Keratinocyte (primary cell): ENCODE measurements at regions not wholly inside any gene's neighbourhood (a gene's known extent, or its start where the extent isn't known, plus 50 kb on each side); places are given as distances from the start of the nearest gene placed in this dataset.

ENCODE experiments used
- DNase-seq: peaks from one replicate; pipeline ENCODE4 v3.0.0-alpha.2; 2011; ENCODE audit warnings: low read depth, missing footprints, low spot score
- FAIRE-seq: peaks from 2 replicates; lab custom pipeline; 2011; peaks lifted over from hg19 to GRCh38; lab: Jason Lieb, UNC
- H2AFZ ChIP-seq: 2 replicates; pipeline ENCODE4 v1.6.0; 2012; ENCODE audit warnings: low read length, control low read depth, inconsistent platforms; ENCODE audit not compliant: control insufficient read depth
- H3K27ac ChIP-seq: 2 replicates; pipeline ENCODE4 v1.5.1; 2011; ENCODE audit warnings: low read length; ENCODE audit not compliant: control insufficient read depth, insufficient read depth
- H3K27me3 ChIP-seq: 3 replicates; pipeline ENCODE4 v1.6.0; 2011; ENCODE audit warnings: low read length; ENCODE audit not compliant: control insufficient read depth, insufficient read depth; ENCODE audit errors: extremely low read depth
- H3K36me3 ChIP-seq, 2 experiments: 2 replicates in 1 of 2; 3 replicates in 1 of 2; pipeline ENCODE4 v1.5.1; 2011; ENCODE audit warnings: low read length in 2 of 2, mild to moderate bottlenecking in 1 of 2; ENCODE audit not compliant: control insufficient read depth in 2 of 2, insufficient read depth in 2 of 2; ENCODE audit errors: extremely low read depth in 1 of 2
- H3K4me1 ChIP-seq: 3 replicates; pipeline ENCODE4 v1.5.1; 2011; ENCODE audit warnings: low read length; ENCODE audit not compliant: control insufficient read depth, insufficient read depth; ENCODE audit errors: extremely low read depth
- H3K4me2 ChIP-seq: 3 replicates; pipeline ENCODE4 v1.6.0; 2011; ENCODE audit warnings: low read depth, low read length; ENCODE audit not compliant: control insufficient read depth, insufficient read depth; ENCODE audit errors: extremely low read depth
- H3K4me3 ChIP-seq, 3 experiments: fragments of 200-600 bp in 1 of 3; sonication (generic) in 1 of 3; 2 replicates in 2 of 3; 3 replicates in 1 of 3; pipeline ENCODE4 v1.5.1; 2011 to 2016; ENCODE audit warnings: low read length in 3 of 3, mild to moderate bottlenecking in 3 of 3, control low read depth in 2 of 3, inconsistent platforms in 1 of 3, low read depth in 1 of 3, mixed read lengths in 1 of 3, mixed run types in 1 of 3, moderate library complexity in 1 of 3; ENCODE audit not compliant: control insufficient read depth in 2 of 3, insufficient read depth in 2 of 3; ENCODE audit errors: extremely low read depth in 1 of 3
- H3K79me2 ChIP-seq: 2 replicates; pipeline ENCODE4 v1.6.0; 2012; ENCODE audit warnings: low read length; ENCODE audit not compliant: control insufficient read depth, insufficient read depth
- H3K9ac ChIP-seq: 3 replicates; pipeline ENCODE4 v1.6.0; 2011; ENCODE audit warnings: low read length; ENCODE audit not compliant: control insufficient read depth, insufficient read depth; ENCODE audit errors: extremely low read depth
- H3K9me1 ChIP-seq: 3 replicates; pipeline ENCODE4 v1.6.0; 2011; ENCODE audit warnings: low read length; ENCODE audit not compliant: control insufficient read depth, insufficient read depth; ENCODE audit errors: extremely low read depth
- H3K9me3 ChIP-seq: 2 replicates; pipeline ENCODE4 v1.5.1; 2012; ENCODE audit warnings: low read depth, low read length; ENCODE audit not compliant: control insufficient read depth
- H4K20me1 ChIP-seq: 3 replicates; pipeline ENCODE4 v1.6.0; 2011; ENCODE audit warnings: low read length; ENCODE audit not compliant: control insufficient read depth, insufficient read depth; ENCODE audit errors: extremely low read depth
- CTCF ChIP-seq, 3 experiments: IDR thresholded peaks in 1 of 3; conservative IDR thresholded peaks in 1 of 3; optimal IDR thresholded peaks in 1 of 3; 2 replicates in 2 of 3; 3 replicates in 1 of 3; pipeline versions ENCODE3 to v1.5.1; 2011; ENCODE audit warnings: low read length in 3 of 3, mild to moderate bottlenecking in 3 of 3, moderate library complexity in 2 of 3, control low read depth in 1 of 3, inconsistent platforms in 1 of 3; ENCODE audit not compliant: insufficient read depth in 2 of 3; ENCODE audit errors: extremely low read depth in 1 of 3
- EZH2 ChIP-seq: IDR thresholded peaks from one replicate; pipeline ENCODE4 v1.6.1; 2012; ENCODE audit warnings: inconsistent platforms, mild to moderate bottlenecking, low read length, moderate library complexity
- dilution Hi-C: fragments of 300-500 bp; cut with MboI; formaldehyde crosslinking; loops from one replicate; pipeline ENCODE4 v1.7.0; 2020; ENCODE audit warnings: low sequenced_read_pairs; ENCODE audit not compliant: extremely low pct_ligation_motif_present

DNA sequence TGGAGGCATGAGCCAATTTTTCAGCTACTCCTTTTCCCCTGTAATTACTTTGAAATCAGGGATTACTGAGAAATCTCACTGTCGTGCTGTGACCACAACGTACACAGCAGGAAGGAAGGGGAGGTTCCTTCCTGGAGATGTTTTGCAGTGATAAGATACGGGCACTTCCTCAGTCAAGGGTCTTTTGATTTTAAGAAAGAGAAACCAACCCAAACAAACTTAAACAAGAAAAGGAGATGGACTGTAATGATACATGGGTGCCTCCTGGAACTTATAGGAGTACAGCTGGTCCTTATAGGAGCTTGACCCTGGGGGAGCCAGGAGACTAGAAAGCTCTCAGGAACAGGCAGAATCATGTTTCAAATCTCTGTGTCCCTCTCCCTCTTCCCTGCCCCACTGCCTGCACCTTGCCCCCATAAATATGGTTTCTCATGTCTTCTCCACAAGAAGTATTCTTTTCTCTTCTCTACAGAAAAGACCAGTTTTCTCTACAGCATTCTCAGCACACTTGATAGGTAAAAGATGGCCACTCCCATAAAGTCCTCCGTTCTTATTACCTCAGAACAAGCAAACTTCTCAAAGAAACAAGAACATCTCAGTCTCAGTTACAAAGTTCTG, 281.1 kb upstream of the AMIGO2 start:
- Histone ChIP-seq H3K9me3 (no peaks in the 10 kb centered on the region), H3K27me3 (no peaks in the 10 kb centered on the region), H2AFZ (peak overlapping the region; percentile 80), H3K4me3 (peak overlapping the region in 2 of 3 experiments; percentile 11 to 25), H3K9ac (no peak overlapping the region), H3K4me1 (peaks cover 12% of the 10 kb centered on the region), H3K27ac (peak overlapping the region; percentile 8), H4K20me1 (no peaks in the 10 kb centered on the region), H3K9me1 (no peaks in the 10 kb centered on the region), H3K79me2 (no peaks in the 10 kb centered on the region), H3K36me3 (no peaks in the 10 kb centered on the region), H3K4me2 (peak overlapping the region; percentile 76)
- dilution Hi-C loops = no loop called here
- FAIRE-seq = peak; percentile 5
- TF ChIP-seq CTCF (optimal IDR thresholded peaks at IDR 0.05 in 1 of 3, IDR thresholded peaks at IDR 0.05 in 1 of 3, conservative IDR thresholded peaks at IDR 0.05 in 1 of 3; ENCODE audit: extremely low read depth in 1 of 3, insufficient read depth in 2 of 3, low read length in 3 of 3) (no peak), EZH2 (no peak)
- DNase-seq = no peak

DNA sequence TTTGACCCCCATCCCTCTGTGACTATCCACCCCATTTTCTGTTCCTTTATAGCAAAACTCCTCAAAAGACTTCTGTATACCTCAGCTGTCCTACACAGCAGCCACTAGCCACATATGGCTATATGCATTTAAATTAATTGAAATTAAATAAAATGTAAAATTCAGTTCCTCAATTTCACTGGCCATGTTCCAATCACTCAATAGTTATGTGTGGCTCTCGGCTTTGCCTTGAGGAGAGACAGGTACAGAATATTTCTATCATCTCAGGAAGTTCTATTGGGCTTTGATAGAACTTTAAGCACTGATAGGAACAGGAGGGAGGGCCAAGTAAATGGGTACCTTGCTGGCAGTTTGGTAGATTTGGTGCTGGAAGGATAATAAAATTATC, 280.3 kb upstream of the AMIGO2 start:
- Histone ChIP-seq H3K9ac (no peak overlapping the region), H2AFZ (no peak overlapping the region), H3K79me2 (no peaks in the 10 kb centered on the region), H3K4me2 (no peak overlapping the region), H3K27me3 (no peaks in the 10 kb centered on the region), H3K9me3 (no peaks in the 10 kb centered on the region), H3K27ac (no peak overlapping the region), H3K4me1 (peaks cover 12% of the 10 kb centered on the region), H3K9me1 (no peaks in the 10 kb centered on the region), H3K4me3 (no peak overlapping the region), H3K36me3 (no peaks in the 10 kb centered on the region), H4K20me1 (no peaks in the 10 kb centered on the region)
- FAIRE-seq (no peak), DNase-seq (no peak)
- dilution Hi-C loops = no loop called here
- TF ChIP-seq EZH2 = no peak
- no peak for TF ChIP-seq CTCF (optimal IDR thresholded peaks at IDR 0.05 in 1 of 3, IDR thresholded peaks at IDR 0.05 in 1 of 3, conservative IDR thresholded peaks at IDR 0.05 in 1 of 3; ENCODE audit: extremely low read depth in 1 of 3, insufficient read depth in 2 of 3, low read length in 3 of 3)
